HEK293 (cell line): ENCODE measurements at regions not wholly inside any gene's neighbourhood (a gene's known extent, or its start where the extent isn't known, plus 50 kb on each side); places are given as distances from the start of the nearest gene placed in this dataset.

Experiments used
- CTCF ChIA-PET: fragments of 350-600 bp; formaldehyde crosslinking; extraction: SDS; loops from one replicate; lab custom pipeline; 2021; ENCODE audit warnings: antibody characterized with exemption; lab: Yijun Ruan, JAX
- POLR2A ChIA-PET: fragments of 300-600 bp; formaldehyde crosslinking; extraction: SDS; loops from one replicate; lab custom pipeline; 2020; ENCODE audit warnings: antibody characterized with exemption, inconsistent platforms; lab: Yijun Ruan, JAX
- H3K27ac ChIP-seq: fragments of 200-500 bp; sonication (Bioruptor generic); 2 replicates; pipeline ENCODE4 v1.5.1; 2014; ENCODE audit warnings: low read depth, low read length, control low read depth, inconsistent platforms; ENCODE audit errors: extremely low read depth
- H3K36me3 ChIP-seq, 2 experiments: fragments of 200-500 bp in 1 of 2; sonication (Bioruptor generic) in 1 of 2; 1 replicate in 1 of 2; 2 replicates in 1 of 2; pipeline ENCODE4 v1.5.1; 2014 to 2017; ENCODE audit warnings: inconsistent platforms in 2 of 2, low read length in 2 of 2; ENCODE audit not compliant: control insufficient read depth in 2 of 2, insufficient read depth in 1 of 2
- H3K4me1 ChIP-seq: fragments of 200-500 bp; sonication (Bioruptor generic); 2 replicates; pipeline ENCODE4 v1.5.1; 2014; ENCODE audit warnings: mild to moderate bottlenecking, low read length, inconsistent platforms; ENCODE audit not compliant: control insufficient read depth, insufficient read depth
- H3K4me3 ChIP-seq: 2 replicates; pipeline ENCODE4 v1.5.1; 2011; ENCODE audit warnings: low read depth, mild to moderate bottlenecking, control low read depth, low read length, moderate library complexity
- H3K9me3 ChIP-seq: fragments of 200-500 bp; sonication (Bioruptor generic); 2 replicates; pipeline ENCODE4 v1.5.1; 2014; ENCODE audit warnings: low read depth, low read length, inconsistent platforms; ENCODE audit not compliant: control insufficient read depth, insufficient read depth
- CTCF ChIP-seq: fragments of 450-650 bp; formaldehyde crosslinking; IDR thresholded peaks from 2 replicates; pipeline ENCODE4 v1.5.1; 2016; ENCODE audit warnings: missing biosample characterization, missing genetic modification characterization
- YY1 ChIP-seq: fragments of 450-650 bp; formaldehyde crosslinking; IDR thresholded peaks from 2 replicates; pipeline ENCODE4 v1.5.1; 2018; ENCODE audit warnings: missing biosample characterization, missing genetic modification characterization
- ZBTB11 ChIP-seq: fragments of 450-650 bp; formaldehyde crosslinking; conservative IDR thresholded peaks from 2 replicates; pipeline ENCODE4 v1.5.1; 2016; ENCODE audit warnings: low read depth, missing biosample characterization, missing genetic modification characterization
- ZBTB17 ChIP-seq: fragments of 450-650 bp; formaldehyde crosslinking; IDR thresholded peaks from 2 replicates; pipeline ENCODE4 v1.5.1; 2016; ENCODE audit warnings: missing biosample characterization, missing genetic modification characterization
- ZIC2 ChIP-seq: fragments of 450-650 bp; formaldehyde crosslinking; IDR thresholded peaks from 2 replicates; pipeline ENCODE4 v1.5.1; 2016; ENCODE audit warnings: missing biosample characterization, missing genetic modification characterization
- ZNF114 ChIP-seq: fragments of 450-650 bp; formaldehyde crosslinking; IDR thresholded peaks from 2 replicates; pipeline ENCODE4 v1.5.0; 2017; ENCODE audit warnings: missing biosample characterization, missing genetic modification characterization
- ZNF132 ChIP-seq: fragments of 450-650 bp; formaldehyde crosslinking; IDR thresholded peaks from 2 replicates; pipeline ENCODE4 v1.5.1; 2017; ENCODE audit warnings: missing biosample characterization, missing genetic modification characterization, borderline replicate concordance
- ZNF157 ChIP-seq: fragments of 450-650 bp; formaldehyde crosslinking; IDR thresholded peaks from 2 replicates; pipeline ENCODE4 v1.5.1; 2016; ENCODE audit warnings: missing biosample characterization, missing genetic modification characterization
- ZNF211 ChIP-seq: fragments of 450-650 bp; formaldehyde crosslinking; IDR thresholded peaks from 2 replicates; pipeline ENCODE4 v1.5.1; 2016; ENCODE audit warnings: low read depth, missing biosample characterization, missing genetic modification characterization
- ZNF214 ChIP-seq: fragments of 450-650 bp; formaldehyde crosslinking; IDR thresholded peaks from 2 replicates; pipeline ENCODE4 v1.5.1; 2017; ENCODE audit warnings: missing biosample characterization, mild to moderate bottlenecking, missing genetic modification characterization, borderline replicate concordance
- ZNF26 ChIP-seq: fragments of 450-650 bp; formaldehyde crosslinking; IDR thresholded peaks from 2 replicates; pipeline ENCODE4 v1.5.1; 2016; ENCODE audit warnings: missing biosample characterization, missing genetic modification characterization
- ZNF311 ChIP-seq: fragments of 450-650 bp; formaldehyde crosslinking; IDR thresholded peaks from 2 replicates; pipeline ENCODE4 v1.5.1; 2017; ENCODE audit warnings: missing biosample characterization, missing genetic modification characterization, borderline replicate concordance
- ZNF335 ChIP-seq: fragments of 450-650 bp; formaldehyde crosslinking; conservative IDR thresholded peaks from 2 replicates; pipeline ENCODE4 v1.5.1; 2016; ENCODE audit warnings: missing biosample characterization, missing genetic modification characterization
- ZNF404 ChIP-seq: fragments of 450-650 bp; formaldehyde crosslinking; IDR thresholded peaks from 2 replicates; pipeline ENCODE4 v1.5.1; 2017; ENCODE audit warnings: missing biosample characterization, missing genetic modification characterization
- ZNF426 ChIP-seq: fragments of 450-650 bp; formaldehyde crosslinking; IDR thresholded peaks from 2 replicates; pipeline ENCODE4 v1.5.1; 2017; ENCODE audit warnings: missing biosample characterization, missing genetic modification characterization, mild to moderate bottlenecking, inconsistent platforms, moderate library complexity
- ZNF488 ChIP-seq: fragments of 450-650 bp; formaldehyde crosslinking; IDR thresholded peaks from 2 replicates; pipeline ENCODE4 v1.5.1; 2016; ENCODE audit warnings: missing biosample characterization, missing genetic modification characterization
- ZNF529 ChIP-seq: fragments of 450-650 bp; formaldehyde crosslinking; IDR thresholded peaks from 2 replicates; pipeline ENCODE4 v1.5.1; 2017; ENCODE audit warnings: missing genetic modification characterization, missing biosample characterization; ENCODE audit not compliant: insufficient replicate concordance
- ZNF544 ChIP-seq: fragments of 450-650 bp; formaldehyde crosslinking; IDR thresholded peaks from 2 replicates; pipeline ENCODE4 v1.5.0; 2017; ENCODE audit warnings: missing biosample characterization, missing genetic modification characterization
- ZNF560 ChIP-seq: fragments of 450-650 bp; formaldehyde crosslinking; IDR thresholded peaks from 2 replicates; pipeline ENCODE4 v1.5.1; 2017; ENCODE audit warnings: missing biosample characterization, missing genetic modification characterization, borderline replicate concordance
- ZNF664 ChIP-seq: fragments of 450-650 bp; formaldehyde crosslinking; IDR thresholded peaks from 2 replicates; pipeline ENCODE4 v1.5.1; 2016; ENCODE audit warnings: missing biosample characterization, missing genetic modification characterization
- ZNF701 ChIP-seq: fragments of 450-650 bp; formaldehyde crosslinking; IDR thresholded peaks from 2 replicates; pipeline ENCODE4 v1.5.1; 2016; ENCODE audit warnings: missing biosample characterization, missing genetic modification characterization
- ZNF791 ChIP-seq: fragments of 450-650 bp; formaldehyde crosslinking; IDR thresholded peaks from 2 replicates; pipeline ENCODE4 v1.5.1; 2016; ENCODE audit warnings: missing biosample characterization, missing genetic modification characterization
- ZNF792 ChIP-seq: fragments of 450-650 bp; formaldehyde crosslinking; IDR thresholded peaks from 2 replicates; pipeline ENCODE4 v1.5.1; 2016; ENCODE audit warnings: missing biosample characterization, missing genetic modification characterization

- POLR2A ChIA-PET = no interaction called here
- CTCF ChIA-PET = no interaction called here
- no peaks in the 10 kb centered on the region for H3K36me3 ChIP-seq
- H3K9me3 ChIP-seq = no peaks in the 10 kb centered on the region
- H3K4me1 ChIP-seq = no peaks in the 10 kb centered on the region
- no peak overlapping the region for H3K27ac ChIP-seq
- TF ChIP-seq ZNF792 (tag by site-specific recombination) (no peak), ZNF488 (tag by site-specific recombination) (no peak), ZNF132 (tag by site-specific recombination) (no peak), ZNF211 (tag by site-specific recombination) (no peak), ZNF214 (tag by site-specific recombination) (no peak), ZNF335 (no peak), ZNF157 (no peak), ZNF529 (no peak)
- H3K4me3 ChIP-seq = no peak overlapping the region
Measured at GRCh38 chr16:62966626-62967025, 930.4 kb upstream of the CDH8 start.

- Histone ChIP-seq H3K4me1 (no peaks in the 10 kb centered on the region), H3K36me3 (no peaks in the 10 kb centered on the region), H3K9me3 (no peaks in the 10 kb centered on the region), H3K4me3 (no peak overlapping the region), H3K27ac (no peak overlapping the region)
- CTCF ChIA-PET = no interaction called here
- no peak for TF ChIP-seq ZBTB17 (tag by site-specific recombination)
- TF ChIP-seq ZNF791 = no peak
- TF ChIP-seq ZNF544 (tag by site-specific recombination) = no peak
- no peak for TF ChIP-seq CTCF (tag by site-specific recombination)
- no peak for TF ChIP-seq ZNF404 (tag by site-specific recombination)
- no peak for TF ChIP-seq ZNF114
- no peak for TF ChIP-seq ZBTB11 (tag by site-specific recombination)
- TF ChIP-seq ZIC2 = no peak
- no peak for TF ChIP-seq ZNF701 (tag by site-specific recombination)
- TF ChIP-seq ZNF664 = no peak
- TF ChIP-seq ZNF560 (tag by site-specific recombination) = no peak
- TF ChIP-seq ZNF311 = no peak
- no peak for TF ChIP-seq YY1
- no peak for TF ChIP-seq ZNF426 (tag by site-specific recombination)
- no peak for TF ChIP-seq ZNF26 (tag by site-specific recombination)
- no peak for TF ChIP-seq ZNF132 (tag by site-specific recombination)
- POLR2A ChIA-PET = no interaction called here
Measured at GRCh38 chr16:62965831-62966230, 929.6 kb upstream of the CDH8 start.
